ENCODE measurements at regions not wholly inside any gene's neighbourhood (a gene's known extent, or its start where the extent isn't known, plus 50 kb on each side); places are given as distances from the start of the nearest gene placed in this dataset.
A peak's percentile ranks its signal among the peaks of the same experiment; 100 is the strongest.

- no peak for DNase-seq (ENCODE audit: low spot score)
Measured at GRCh38 chr2:105652014-105652796, 92.5 kb upstream of the NCK2 start.

GRCh38 chr2:105649534-105649933 is 95.2 kb upstream of the NCK2 start:
- DNase-seq (ENCODE audit: low spot score): no peak

- DNase-seq (ENCODE audit: low spot score): no peak
Measured at GRCh38 chr2:105647731-105648130, 97.0 kb upstream of the NCK2 start.

GRCh38 chr2:105646774-105647076 is 98.0 kb upstream of the NCK2 start:
- no peak for DNase-seq (ENCODE audit: low spot score)

GRCh38 chr2:105645938-105646773 is 98.6 kb upstream of the NCK2 start:
- no peak for DNase-seq (ENCODE audit: low spot score)

GRCh38 chr2:105645031-105645937 is 99.4 kb upstream of the NCK2 start:
- DNase-seq (ENCODE audit: low spot score): no peak

- DNase-seq (ENCODE audit: low spot score): peak; percentile 27
Measured at GRCh38 chr2:105644174-105644980, 100.3 kb upstream of the NCK2 start.

- DNase-seq (ENCODE audit: low spot score): peak; percentile 33
Measured at GRCh38 chr2:105643405-105644173, 101.1 kb upstream of the NCK2 start.

- peak; percentile 92 for DNase-seq (ENCODE audit: low spot score)
Measured at GRCh38 chr2:105641389-105641811, 103.3 kb upstream of the NCK2 start.

GRCh38 chr2:105640246-105640645 is 104.5 kb upstream of the NCK2 start:
- DNase-seq (ENCODE audit: low spot score): no peak

GRCh38 chr2:105636109-105636740 is 108.5 kb upstream of the NCK2 start:
- DNase-seq (ENCODE audit: low spot score): no peak

- DNase-seq (ENCODE audit: low spot score): no peak
Measured at GRCh38 chr2:105635564-105635963, 109.1 kb upstream of the NCK2 start.

- no peak for DNase-seq (ENCODE audit: low spot score)
Measured at GRCh38 chr2:105634198-105634597, 110.5 kb upstream of the NCK2 start.

- DNase-seq (ENCODE audit: low spot score): no peak
Measured at GRCh38 chr2:105631922-105632321, 112.8 kb upstream of the NCK2 start.

- no peak for DNase-seq (ENCODE audit: low spot score)
Measured at GRCh38 chr2:105631011-105631410, 113.7 kb upstream of the NCK2 start.

- no peak for DNase-seq (ENCODE audit: low spot score)
Measured at GRCh38 chr2:105629634-105630033, 115.1 kb upstream of the NCK2 start.

GRCh38 chr2:105627534-105627933 is 117.2 kb upstream of the NCK2 start:
- DNase-seq (ENCODE audit: low spot score): peak; percentile 35

GRCh38 chr2:105626966-105627340 is 117.8 kb upstream of the NCK2 start:
- DNase-seq (ENCODE audit: low spot score): no peak

GRCh38 chr2:105626212-105626965 is 118.3 kb upstream of the NCK2 start:
- DNase-seq (ENCODE audit: low spot score): no peak

GRCh38 chr2:105625632-105626031 is 119.1 kb upstream of the NCK2 start:
- no peak for DNase-seq (ENCODE audit: low spot score)

Measured in globus pallidus (tissue), 1 donor.